Liver (tissue), 8 donors: ENCODE measurements at regions not wholly inside any gene's neighbourhood (a gene's known extent, or its start where the extent isn't known, plus 50 kb on each side); places are given as distances from the start of the nearest gene placed in this dataset.

Experiments
- DNase-seq: peaks from one replicate; pipeline ENCODE4 v3.0.0-alpha.2; 2017; ENCODE audit warnings: low spot score
- H3K27ac ChIP-seq, 2 donors: one replicate each; pipeline ENCODE4 v1.7.0; 2013; ENCODE audit warnings: inconsistent platforms in 2 of 2, low read length in 2 of 2, control low read depth in 1 of 2, low read depth in 1 of 2, mild to moderate bottlenecking in 1 of 2
- H3K27me3 ChIP-seq, 4 donors: one replicate each; pipeline versions ENCODE4 v1.6.1 to v1.7.0; 2013; ENCODE audit warnings: low read length in 3 of 4, inconsistent platforms in 1 of 4, mild to moderate bottlenecking in 1 of 4, moderate library complexity in 1 of 4; ENCODE audit not compliant: control insufficient read depth in 4 of 4, insufficient read depth in 4 of 4
- H3K36me3 ChIP-seq, 4 donors: one replicate each; pipeline versions ENCODE4 v1.6.1 to v1.7.0; 2013; ENCODE audit warnings: low read length in 3 of 4, mild to moderate bottlenecking in 3 of 4, low read depth in 1 of 4, moderate library complexity in 1 of 4; ENCODE audit not compliant: control insufficient read depth in 4 of 4, insufficient read depth in 3 of 4
- H3K4me1 ChIP-seq, 4 donors: one replicate each; pipeline versions ENCODE4 v1.6.1 to v1.7.0; 2013; ENCODE audit warnings: low read length in 3 of 4, mild to moderate bottlenecking in 3 of 4, moderate library complexity in 1 of 4; ENCODE audit not compliant: control insufficient read depth in 4 of 4, insufficient read depth in 4 of 4
- H3K4me3 ChIP-seq, 3 donors: one replicate each; pipeline versions ENCODE4 v1.6.1 to v1.7.0; 2013; ENCODE audit warnings: low read length in 3 of 3, control low read depth in 1 of 3, low read depth in 1 of 3, mild to moderate bottlenecking in 1 of 3
- H3K9ac ChIP-seq, 2 donors: one replicate each; pipeline ENCODE4 v1.7.0; 2013; ENCODE audit warnings: low read length in 2 of 2, mild to moderate bottlenecking in 2 of 2, moderate library complexity in 2 of 2, control low read depth in 1 of 2, low read depth in 1 of 2
- H3K9me3 ChIP-seq, 4 donors: one replicate each; pipeline versions ENCODE4 v1.6.1 to v1.7.0; 2013; ENCODE audit warnings: low read length in 3 of 4; ENCODE audit not compliant: control insufficient read depth in 4 of 4
- ATF3 ChIP-seq: IDR thresholded peaks from 2 replicates; pipeline ENCODE4 v1.6.1; 2016; ENCODE audit warnings: antibody characterized with exemption
- EGR1 ChIP-seq, 2 donors: IDR thresholded peaks; 2 replicates each; pipeline ENCODE4 v1.6.1; 2016 to 2018; ENCODE audit warnings: antibody characterized with exemption in 2 of 2, low read depth in 2 of 2
- FOXA1 ChIP-seq: IDR thresholded peaks from 2 replicates; pipeline ENCODE4 v1.6.1; 2016; ENCODE audit warnings: antibody characterized with exemption
- FOXA2 ChIP-seq: IDR thresholded peaks from 2 replicates; pipeline ENCODE4 v1.6.1; 2016; ENCODE audit warnings: antibody characterized with exemption
- GABPA ChIP-seq, 2 donors: IDR thresholded peaks in 1 of 2; conservative IDR thresholded peaks in 1 of 2; 2 replicates each; pipeline ENCODE4 v1.6.1; 2016; ENCODE audit warnings: antibody characterized with exemption in 2 of 2, mild to moderate bottlenecking in 1 of 2, moderate library complexity in 1 of 2
- HNF4A ChIP-seq, 2 donors: conservative IDR thresholded peaks; 2 replicates each; pipeline ENCODE4 v1.6.1; 2016; ENCODE audit warnings: antibody characterized with exemption in 2 of 2, mild to moderate bottlenecking in 2 of 2
- HNF4G ChIP-seq: IDR thresholded peaks from 2 replicates; pipeline ENCODE4 v1.6.1; 2016; ENCODE audit warnings: antibody characterized with exemption
- JUND ChIP-seq, 2 donors: IDR thresholded peaks; 2 replicates each; pipeline ENCODE4 v1.6.1; 2016; ENCODE audit warnings: antibody characterized with exemption in 2 of 2
- NR2F2 ChIP-seq: IDR thresholded peaks from 2 replicates; pipeline ENCODE4 v1.6.1; 2016; ENCODE audit warnings: antibody characterized with exemption
- RAD21 ChIP-seq, 2 donors: IDR thresholded peaks; 2 replicates each; pipeline ENCODE4 v1.6.1; 2016; ENCODE audit warnings: antibody characterized with exemption in 2 of 2, mild to moderate bottlenecking in 2 of 2
- REST ChIP-seq: IDR thresholded peaks from 2 replicates; pipeline ENCODE4 v1.6.1; 2016; ENCODE audit warnings: antibody characterized with exemption, mild to moderate bottlenecking
- RXRA ChIP-seq, 2 donors: IDR thresholded peaks; 2 replicates each; pipeline ENCODE4 v1.6.1; 2017 to 2018; ENCODE audit warnings: antibody characterized with exemption in 2 of 2, mild to moderate bottlenecking in 1 of 2
- SP1 ChIP-seq: IDR thresholded peaks from 2 replicates; pipeline ENCODE4 v1.6.1; 2018; ENCODE audit warnings: antibody characterized with exemption, mild to moderate bottlenecking
- TAF1 ChIP-seq: conservative IDR thresholded peaks from 2 replicates; pipeline ENCODE4 v1.6.1; 2016; ENCODE audit warnings: antibody characterized with exemption, mild to moderate bottlenecking
- YY1 ChIP-seq: IDR thresholded peaks from 2 replicates; pipeline ENCODE4 v1.6.1; 2016; ENCODE audit warnings: antibody characterized with exemption, mild to moderate bottlenecking
- ZBTB33 ChIP-seq: IDR thresholded peaks from 2 replicates; pipeline ENCODE4 v1.6.1; 2016; ENCODE audit warnings: antibody characterized with exemption
- WGBS: extraction: QIAGEN DNeasy Blood & Tissue Kit; methylation state at CpG from one replicate; pipeline ENCODE4 v1.1.7; 2013; 5-methylcytosine and 5-hydroxymethylcytosine counted together
- TF ChIP-seq, protein P1 (sequence below): fragments of 150-350 bp; IDR thresholded peaks from 2 replicates; pipeline ENCODE4 v1.5.1; 2017; ENCODE audit warnings: improper control_type of control experiment, low read depth, low read length; ENCODE audit not compliant: missing input control
- donor health status: healthy.
- donor health status: healthy.
- donor health status: healthy.
- donor health status: healthy.
- donor health status: healthy.

DNA sequence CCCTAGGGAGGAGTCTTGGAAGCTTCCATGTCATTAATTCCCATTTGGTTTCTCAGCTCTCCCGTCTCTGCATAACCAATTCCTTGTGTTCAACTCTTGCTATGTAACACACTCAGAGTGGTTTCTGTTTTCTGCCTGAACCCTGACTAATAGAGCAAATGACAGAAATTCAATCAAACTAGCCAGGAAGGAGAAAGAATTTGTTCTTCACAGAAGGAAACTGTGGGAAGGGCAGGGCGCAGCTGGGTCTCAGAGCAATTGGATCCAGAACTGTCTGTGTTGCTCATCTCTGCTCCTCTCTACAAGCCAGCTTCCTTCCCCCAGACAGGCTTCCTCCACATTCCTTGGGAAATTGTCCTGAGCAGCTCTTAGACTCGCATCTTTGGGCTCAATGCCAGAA lies 269.8 kb downstream of the TNS1 start:
- H3K4me1 ChIP-seq: no peaks in the 10 kb centered on the region
- TF ChIP-seq HNF4G (no peak), HNF4A (conservative IDR thresholded peaks at IDR 0.05) (no peak), EGR1 (IDR thresholded peaks at IDR 0.05; ENCODE audit: low read depth in 2 of 2) (no peak), SP1 (no peak), ZBTB33 (no peak), JUND (IDR thresholded peaks at IDR 0.05) (no peak), RAD21 (IDR thresholded peaks at IDR 0.05) (no peak), TAF1 (no peak), ATF3 (no peak), FOXA1 (no peak), FOXA2 (no peak), REST (no peak), RXRA (IDR thresholded peaks at IDR 0.05) (no peak), NR2F2 (no peak), YY1 (no peak)
- TF ChIP-seq, protein P1, sequence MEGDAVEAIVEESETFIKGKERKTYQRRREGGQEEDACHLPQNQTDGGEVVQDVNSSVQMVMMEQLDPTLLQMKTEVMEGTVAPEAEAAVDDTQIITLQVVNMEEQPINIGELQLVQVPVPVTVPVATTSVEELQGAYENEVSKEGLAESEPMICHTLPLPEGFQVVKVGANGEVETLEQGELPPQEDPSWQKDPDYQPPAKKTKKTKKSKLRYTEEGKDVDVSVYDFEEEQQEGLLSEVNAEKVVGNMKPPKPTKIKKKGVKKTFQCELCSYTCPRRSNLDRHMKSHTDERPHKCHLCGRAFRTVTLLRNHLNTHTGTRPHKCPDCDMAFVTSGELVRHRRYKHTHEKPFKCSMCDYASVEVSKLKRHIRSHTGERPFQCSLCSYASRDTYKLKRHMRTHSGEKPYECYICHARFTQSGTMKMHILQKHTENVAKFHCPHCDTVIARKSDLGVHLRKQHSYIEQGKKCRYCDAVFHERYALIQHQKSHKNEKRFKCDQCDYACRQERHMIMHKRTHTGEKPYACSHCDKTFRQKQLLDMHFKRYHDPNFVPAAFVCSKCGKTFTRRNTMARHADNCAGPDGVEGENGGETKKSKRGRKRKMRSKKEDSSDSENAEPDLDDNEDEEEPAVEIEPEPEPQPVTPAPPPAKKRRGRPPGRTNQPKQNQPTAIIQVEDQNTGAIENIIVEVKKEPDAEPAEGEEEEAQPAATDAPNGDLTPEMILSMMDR: no peak
- no peak overlapping the region for H3K9ac ChIP-seq
- H3K9me3 ChIP-seq: no peaks in the 10 kb centered on the region
- 73% methylated on average over 3 of the region's 3 CpGs for WGBS
- DNase-seq: no peak
- no peak overlapping the region for H3K4me3 ChIP-seq
- H3K27me3 ChIP-seq: no peaks in the 10 kb centered on the region
- H3K36me3 ChIP-seq: no peaks in the 10 kb centered on the region
- H3K27ac ChIP-seq: no peak overlapping the region

DNA sequence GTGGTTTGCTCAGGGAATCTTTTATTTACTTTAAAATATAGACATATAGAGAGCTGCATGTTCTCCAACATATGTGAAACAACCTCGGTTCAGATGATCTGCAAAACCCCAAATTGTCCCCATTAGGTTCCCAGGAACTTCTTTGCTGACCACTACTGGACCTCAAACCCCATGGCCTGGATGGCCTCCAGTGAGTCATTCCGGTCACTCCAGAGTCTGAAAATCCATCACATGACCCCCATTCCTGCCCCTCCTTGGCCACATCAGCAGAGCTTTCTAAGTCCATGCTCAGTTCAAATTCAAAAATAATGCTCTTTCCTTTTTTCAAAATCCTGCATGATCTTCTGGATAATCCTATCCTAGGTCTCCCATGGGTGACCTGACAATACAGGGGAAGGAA lies 271.0 kb downstream of the TNS1 start:
- no peak overlapping the region for H3K27ac ChIP-seq
- 81% methylated on average over 2 of the region's 2 CpGs for WGBS

More for the DNA sequence above, 271.0 kb downstream of the TNS1 start:
- Histone ChIP-seq H3K27me3 (no peaks in the 10 kb centered on the region), H3K4me1 (no peaks in the 10 kb centered on the region), H3K4me3 (no peak overlapping the region), H3K9me3 (no peaks in the 10 kb centered on the region), H3K9ac (no peak overlapping the region), H3K36me3 (no peaks in the 10 kb centered on the region)
- DNase-seq: no peak
- TF ChIP-seq TAF1 (no peak), FOXA1 (no peak), GABPA (IDR thresholded peaks at IDR 0.05 in 1 of 2, conservative IDR thresholded peaks at IDR 0.05 in 1 of 2) (no peak), HNF4G (no peak), NR2F2 (no peak), JUND (IDR thresholded peaks at IDR 0.05) (no peak), REST (no peak)
- TF ChIP-seq, protein P1: no peak
